ENCODE measurements at regions not wholly inside any gene's neighbourhood (a gene's known extent, or its start where the extent isn't known, plus 50 kb on each side); places are given as distances from the start of the nearest gene placed in this dataset.

DNA sequence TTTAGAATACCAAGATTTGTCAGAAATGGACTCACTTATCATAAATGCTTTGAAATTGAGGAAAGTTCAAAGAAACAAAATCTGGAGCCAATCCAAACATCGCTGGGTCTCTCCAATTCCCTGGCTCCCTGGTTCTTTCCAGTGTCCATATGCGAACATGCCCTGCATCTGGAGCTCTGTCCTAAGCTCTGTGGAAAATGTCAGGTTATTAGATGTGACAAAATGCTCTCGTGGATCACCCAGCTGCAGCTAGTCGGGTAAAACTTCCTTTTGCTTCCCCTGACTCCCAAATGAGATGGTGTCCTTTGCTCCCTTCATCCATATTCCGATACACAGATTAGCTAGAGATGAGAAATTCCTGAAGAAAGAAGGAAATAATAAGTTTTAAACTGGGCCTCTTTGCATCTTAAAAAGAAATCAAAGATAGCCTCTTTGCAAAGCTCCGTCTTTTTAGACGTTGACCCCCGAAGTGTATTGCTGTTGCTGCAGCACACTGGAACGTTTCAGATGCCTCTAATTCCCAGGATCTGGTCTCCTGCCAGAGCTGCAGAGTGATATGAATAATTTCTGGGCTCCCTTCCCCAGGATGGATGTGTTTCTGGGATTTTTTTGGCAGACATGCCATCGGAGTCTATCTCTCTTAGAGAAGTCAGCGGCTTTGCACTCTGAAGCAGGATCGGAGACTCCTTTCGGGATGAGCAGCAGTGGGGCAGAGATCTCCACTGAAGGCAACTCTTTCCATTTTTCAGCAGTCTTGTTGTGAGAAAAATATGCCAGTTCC is 102.9 kb downstream of the TEX26 start:
- TF ChIP-seq, protein P1, sequence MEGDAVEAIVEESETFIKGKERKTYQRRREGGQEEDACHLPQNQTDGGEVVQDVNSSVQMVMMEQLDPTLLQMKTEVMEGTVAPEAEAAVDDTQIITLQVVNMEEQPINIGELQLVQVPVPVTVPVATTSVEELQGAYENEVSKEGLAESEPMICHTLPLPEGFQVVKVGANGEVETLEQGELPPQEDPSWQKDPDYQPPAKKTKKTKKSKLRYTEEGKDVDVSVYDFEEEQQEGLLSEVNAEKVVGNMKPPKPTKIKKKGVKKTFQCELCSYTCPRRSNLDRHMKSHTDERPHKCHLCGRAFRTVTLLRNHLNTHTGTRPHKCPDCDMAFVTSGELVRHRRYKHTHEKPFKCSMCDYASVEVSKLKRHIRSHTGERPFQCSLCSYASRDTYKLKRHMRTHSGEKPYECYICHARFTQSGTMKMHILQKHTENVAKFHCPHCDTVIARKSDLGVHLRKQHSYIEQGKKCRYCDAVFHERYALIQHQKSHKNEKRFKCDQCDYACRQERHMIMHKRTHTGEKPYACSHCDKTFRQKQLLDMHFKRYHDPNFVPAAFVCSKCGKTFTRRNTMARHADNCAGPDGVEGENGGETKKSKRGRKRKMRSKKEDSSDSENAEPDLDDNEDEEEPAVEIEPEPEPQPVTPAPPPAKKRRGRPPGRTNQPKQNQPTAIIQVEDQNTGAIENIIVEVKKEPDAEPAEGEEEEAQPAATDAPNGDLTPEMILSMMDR (IDR thresholded peaks at IDR 0.05): no peak
- no peak for TF ChIP-seq EP300 (IDR thresholded peaks at IDR 0.05)

Data from ovary (tissue), 3 donors.